DOHH2 (cell line): ENCODE measurements at regions not wholly inside any gene's neighbourhood (a gene's known extent, or its start where the extent isn't known, plus 50 kb on each side); places are given as distances from the start of the nearest gene placed in this dataset.

ENCODE experiments used
- EZH2phosphoT487 ChIP-seq: fragments of 200-600 bp; sonication (generic); IDR thresholded peaks from 2 replicates; pipeline ENCODE4 v1.6.1; 2017; ENCODE audit warnings: borderline replicate concordance, mild to moderate bottlenecking, antibody characterized with exemption, low read length, moderate library complexity, mixed read lengths
- TF ChIP-seq, protein P1 (sequence below): fragments of 200-600 bp; sonication (generic); IDR thresholded peaks from one replicate; pipeline ENCODE4 v1.5.1; 2014; ENCODE audit warnings: antibody characterized with exemption, mild to moderate bottlenecking, low read depth, low read length; ENCODE audit not compliant: poor library complexity, severe bottlenecking

DNA sequence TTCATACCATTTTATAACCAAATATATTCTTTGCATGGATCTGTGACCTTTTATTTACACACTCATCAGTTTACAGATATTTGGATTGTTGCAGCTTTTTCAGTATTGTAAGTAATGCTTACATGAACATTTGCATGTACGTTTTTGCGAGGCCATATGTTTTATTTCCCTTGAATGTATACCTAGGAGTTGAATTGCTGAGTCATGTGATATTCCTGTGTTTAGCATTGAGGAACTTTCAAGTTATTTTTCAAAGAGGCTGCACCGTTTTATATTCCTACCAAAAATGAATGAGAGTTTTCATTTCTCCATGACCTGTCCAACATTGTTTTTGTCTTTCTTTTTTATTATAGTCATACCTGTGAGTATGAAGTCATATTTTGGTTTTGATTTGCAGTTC, 392.1 kb downstream of the CNTNAP4 start:
- TF ChIP-seq, protein P1, sequence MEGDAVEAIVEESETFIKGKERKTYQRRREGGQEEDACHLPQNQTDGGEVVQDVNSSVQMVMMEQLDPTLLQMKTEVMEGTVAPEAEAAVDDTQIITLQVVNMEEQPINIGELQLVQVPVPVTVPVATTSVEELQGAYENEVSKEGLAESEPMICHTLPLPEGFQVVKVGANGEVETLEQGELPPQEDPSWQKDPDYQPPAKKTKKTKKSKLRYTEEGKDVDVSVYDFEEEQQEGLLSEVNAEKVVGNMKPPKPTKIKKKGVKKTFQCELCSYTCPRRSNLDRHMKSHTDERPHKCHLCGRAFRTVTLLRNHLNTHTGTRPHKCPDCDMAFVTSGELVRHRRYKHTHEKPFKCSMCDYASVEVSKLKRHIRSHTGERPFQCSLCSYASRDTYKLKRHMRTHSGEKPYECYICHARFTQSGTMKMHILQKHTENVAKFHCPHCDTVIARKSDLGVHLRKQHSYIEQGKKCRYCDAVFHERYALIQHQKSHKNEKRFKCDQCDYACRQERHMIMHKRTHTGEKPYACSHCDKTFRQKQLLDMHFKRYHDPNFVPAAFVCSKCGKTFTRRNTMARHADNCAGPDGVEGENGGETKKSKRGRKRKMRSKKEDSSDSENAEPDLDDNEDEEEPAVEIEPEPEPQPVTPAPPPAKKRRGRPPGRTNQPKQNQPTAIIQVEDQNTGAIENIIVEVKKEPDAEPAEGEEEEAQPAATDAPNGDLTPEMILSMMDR, result no peak
- no peak for TF ChIP-seq EZH2phosphoT487
